Parathyroid adenoma (tissue), 2 donors: ENCODE measurements at regions not wholly inside any gene's neighbourhood (a gene's known extent, or its start where the extent isn't known, plus 50 kb on each side); places are given as distances from the start of the nearest gene placed in this dataset.

ENCODE experiments used
- H2AFZ ChIP-seq: fragments of 300-600 bp; sonication (generic); one replicate; pipeline ENCODE4 v1.7.0; 2017; ENCODE audit warnings: antibody characterized with exemption, mild to moderate bottlenecking
- H3K27ac ChIP-seq: fragments of 300-600 bp; sonication (generic); one replicate; pipeline ENCODE4 v1.7.0; 2017
- H3K27me3 ChIP-seq: fragments of 300-600 bp; sonication (generic); one replicate; pipeline ENCODE4 v1.7.0; 2017; ENCODE audit warnings: low read length; ENCODE audit not compliant: control insufficient read depth, insufficient read depth
- H3K36me3 ChIP-seq: fragments of 300-600 bp; sonication (generic); one replicate; pipeline ENCODE4 v1.7.0; 2017; ENCODE audit warnings: low read length; ENCODE audit not compliant: control insufficient read depth, insufficient read depth
- H3K4me1 ChIP-seq: fragments of 300-600 bp; sonication (generic); one replicate; pipeline ENCODE4 v1.7.0; 2017; ENCODE audit warnings: control low read depth
- H3K4me2 ChIP-seq: fragments of 300-600 bp; sonication (generic); one replicate; pipeline ENCODE4 v1.7.0; 2017; ENCODE audit warnings: low read length
- H3K4me3 ChIP-seq: fragments of 300-600 bp; sonication (generic); one replicate; pipeline ENCODE4 v1.7.0; 2017; ENCODE audit warnings: low read depth, low read length
- H3K79me2 ChIP-seq: fragments of 300-600 bp; sonication (generic); one replicate; pipeline ENCODE4 v1.7.0; 2017; ENCODE audit warnings: control low read depth
- H3K9ac ChIP-seq: fragments of 300-600 bp; sonication (generic); one replicate; pipeline ENCODE4 v1.7.0; 2017; ENCODE audit warnings: mild to moderate bottlenecking
- H3K9me3 ChIP-seq: fragments of 300-600 bp; sonication (generic); one replicate; pipeline ENCODE4 v1.7.0; 2017; ENCODE audit warnings: low read length; ENCODE audit not compliant: control insufficient read depth
- TF ChIP-seq, protein P1 (sequence below): fragments of 300-600 bp; sonication (generic); IDR thresholded peaks from one replicate; pipeline ENCODE4 v1.7.0; 2017; ENCODE audit warnings: antibody characterized with exemption, mild to moderate bottlenecking
- donor health status: primary hyperparathyroidism.

DNA sequence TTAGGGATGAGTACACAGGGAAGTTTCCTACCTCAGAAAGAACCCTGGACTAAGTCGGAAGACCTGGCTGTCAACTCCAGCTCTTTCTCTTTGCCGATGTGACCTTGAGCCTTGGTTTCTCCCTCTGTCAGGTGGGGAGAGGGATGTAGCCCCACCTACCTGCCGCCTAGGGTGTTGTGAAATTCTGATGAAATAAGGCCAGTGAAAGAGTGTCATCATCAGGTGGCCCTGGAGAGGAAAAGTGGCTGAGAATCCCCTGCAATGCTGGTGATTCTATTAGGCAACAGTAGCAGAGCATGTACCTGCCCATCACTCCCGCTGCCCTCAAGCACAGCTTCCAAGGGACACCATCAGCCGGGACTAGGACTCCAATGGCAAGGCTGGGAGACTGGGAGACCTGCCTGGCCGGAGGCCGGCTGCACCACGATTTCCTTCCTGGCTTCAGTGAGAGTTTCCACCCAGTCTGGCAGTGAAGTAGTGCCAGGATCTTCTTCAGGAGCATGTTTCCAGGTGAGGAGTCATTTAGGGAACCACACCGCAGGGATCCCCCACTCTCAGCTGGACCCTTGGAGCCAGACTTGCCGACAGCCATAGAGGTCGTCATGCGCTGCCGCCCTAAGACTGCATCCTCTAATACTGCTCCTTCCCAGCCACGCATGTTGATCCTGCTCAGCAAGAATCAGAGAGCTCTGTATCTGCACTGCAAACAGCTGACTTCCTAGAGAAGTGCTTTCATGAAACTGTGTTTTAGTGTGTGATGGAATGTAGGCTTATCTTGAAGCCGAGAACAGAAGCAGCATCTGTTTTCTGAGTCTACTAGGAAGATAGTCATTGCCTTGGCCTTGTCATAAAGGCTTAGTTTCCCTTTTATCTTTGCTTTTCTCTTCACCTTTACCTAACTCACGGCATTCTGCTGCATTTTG lies 88.0 kb upstream of the F3 start:
- H2AFZ ChIP-seq: no peak overlapping the region
- TF ChIP-seq, protein P1, sequence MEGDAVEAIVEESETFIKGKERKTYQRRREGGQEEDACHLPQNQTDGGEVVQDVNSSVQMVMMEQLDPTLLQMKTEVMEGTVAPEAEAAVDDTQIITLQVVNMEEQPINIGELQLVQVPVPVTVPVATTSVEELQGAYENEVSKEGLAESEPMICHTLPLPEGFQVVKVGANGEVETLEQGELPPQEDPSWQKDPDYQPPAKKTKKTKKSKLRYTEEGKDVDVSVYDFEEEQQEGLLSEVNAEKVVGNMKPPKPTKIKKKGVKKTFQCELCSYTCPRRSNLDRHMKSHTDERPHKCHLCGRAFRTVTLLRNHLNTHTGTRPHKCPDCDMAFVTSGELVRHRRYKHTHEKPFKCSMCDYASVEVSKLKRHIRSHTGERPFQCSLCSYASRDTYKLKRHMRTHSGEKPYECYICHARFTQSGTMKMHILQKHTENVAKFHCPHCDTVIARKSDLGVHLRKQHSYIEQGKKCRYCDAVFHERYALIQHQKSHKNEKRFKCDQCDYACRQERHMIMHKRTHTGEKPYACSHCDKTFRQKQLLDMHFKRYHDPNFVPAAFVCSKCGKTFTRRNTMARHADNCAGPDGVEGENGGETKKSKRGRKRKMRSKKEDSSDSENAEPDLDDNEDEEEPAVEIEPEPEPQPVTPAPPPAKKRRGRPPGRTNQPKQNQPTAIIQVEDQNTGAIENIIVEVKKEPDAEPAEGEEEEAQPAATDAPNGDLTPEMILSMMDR: no peak
- no peaks in the 10 kb centered on the region for H3K27me3 ChIP-seq
- no peak overlapping the region for H3K4me3 ChIP-seq
- no peaks in the 10 kb centered on the region for H3K79me2 ChIP-seq
- H3K9me3 ChIP-seq: no peaks in the 10 kb centered on the region
- H3K36me3 ChIP-seq: no peaks in the 10 kb centered on the region
- peaks cover 4% of the 10 kb centered on the region for H3K4me1 ChIP-seq
- no peak overlapping the region for H3K27ac ChIP-seq
- H3K4me2 ChIP-seq: no peak overlapping the region
- no peak overlapping the region for H3K9ac ChIP-seq

DNA sequence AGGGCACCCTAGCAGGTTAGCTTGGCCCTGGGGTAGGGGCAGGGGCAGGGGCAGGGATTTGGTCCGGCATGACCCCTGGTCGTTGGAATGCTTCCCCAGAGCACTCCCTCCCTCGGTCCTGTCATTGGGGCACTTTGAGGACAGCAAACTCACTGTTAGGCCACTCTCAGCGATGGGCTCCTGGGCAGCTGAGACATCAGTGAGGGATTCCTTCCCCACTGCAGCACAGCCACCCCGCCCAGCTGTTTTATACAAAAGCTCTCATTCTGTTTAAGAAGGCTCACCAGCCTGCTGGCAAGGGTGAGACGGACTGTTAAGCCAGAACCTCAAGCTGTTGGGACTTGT lies 86.9 kb upstream of the F3 start:
- Histone ChIP-seq H3K27ac (no peak overlapping the region), H3K4me1 (peaks cover 4% of the 10 kb centered on the region), H3K79me2 (no peaks in the 10 kb centered on the region), H3K36me3 (no peaks in the 10 kb centered on the region), H3K9me3 (no peaks in the 10 kb centered on the region), H3K9ac (no peak overlapping the region), H2AFZ (no peak overlapping the region), H3K27me3 (no peaks in the 10 kb centered on the region), H3K4me3 (no peak overlapping the region), H3K4me2 (no peak overlapping the region)
- TF ChIP-seq, protein P1: no peak

DNA sequence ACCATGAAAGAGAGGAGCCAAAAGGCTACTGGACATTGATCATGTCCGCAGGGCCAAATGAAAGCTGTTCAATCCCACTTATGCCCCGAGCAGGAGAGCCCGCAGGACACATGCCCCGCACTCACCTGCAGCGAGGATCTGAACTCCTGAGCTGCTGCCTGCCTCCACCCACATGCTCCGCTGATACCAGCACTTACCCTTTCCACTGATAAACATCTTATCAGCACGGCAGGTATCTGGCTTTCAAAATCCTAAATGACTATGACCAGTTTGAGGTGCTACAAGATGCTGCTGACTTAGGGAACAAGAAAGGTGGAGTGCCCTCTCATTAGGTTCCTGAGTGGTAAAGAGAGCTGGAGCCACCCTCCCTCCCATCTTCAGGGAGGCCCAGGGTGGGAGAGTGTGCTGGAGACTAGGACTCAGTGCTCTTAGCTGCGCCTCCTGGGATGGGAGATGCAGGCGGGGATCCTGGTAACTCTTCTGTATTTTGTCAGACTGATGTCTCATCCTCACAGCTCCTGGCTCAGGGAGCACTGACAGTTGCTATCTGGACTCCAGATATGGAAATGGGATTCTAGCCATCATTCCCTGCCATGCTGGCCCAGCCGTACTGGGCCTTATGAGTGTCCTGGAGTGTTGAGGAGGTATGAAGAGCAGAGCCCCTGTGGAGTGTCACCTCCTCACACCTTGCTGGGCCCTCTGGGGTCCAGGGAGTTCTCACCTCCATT lies 86.4 kb upstream of the F3 start:
- H3K4me1 ChIP-seq: peaks cover 4% of the 10 kb centered on the region
- TF ChIP-seq, protein P1: no peak
- H3K27ac ChIP-seq: no peak overlapping the region
- peak overlapping the region; percentile 19 for H3K4me2 ChIP-seq
- H3K9me3 ChIP-seq: no peaks in the 10 kb centered on the region
- H3K79me2 ChIP-seq: no peaks in the 10 kb centered on the region
- no peak overlapping the region for H3K4me3 ChIP-seq
- no peak overlapping the region for H2AFZ ChIP-seq
- no peaks in the 10 kb centered on the region for H3K36me3 ChIP-seq
- no peaks in the 10 kb centered on the region for H3K27me3 ChIP-seq
- H3K9ac ChIP-seq: no peak overlapping the region

DNA sequence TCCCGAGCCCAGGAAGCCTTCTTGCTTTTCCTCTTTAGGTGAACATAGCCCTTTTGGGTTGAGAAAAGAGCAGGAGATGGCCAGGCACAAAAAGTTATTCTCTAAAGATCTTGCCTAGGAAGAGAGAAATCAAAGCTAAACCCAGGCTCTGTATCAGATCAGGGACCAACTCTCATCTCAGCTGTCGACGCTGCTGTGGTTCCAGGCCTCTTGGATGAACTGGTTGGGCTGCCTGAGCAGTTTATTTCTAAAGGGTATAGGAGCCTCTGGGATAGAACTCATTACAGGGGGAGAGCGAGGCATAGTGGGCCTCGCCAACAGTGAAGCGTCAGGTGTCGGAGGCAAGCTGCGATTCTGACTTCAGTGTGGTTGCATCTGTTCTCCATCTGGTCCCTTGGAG lies 82.6 kb upstream of the F3 start:
- H3K9me3 ChIP-seq: no peaks in the 10 kb centered on the region
- no peaks in the 10 kb centered on the region for H3K79me2 ChIP-seq
- no peak overlapping the region for H3K27ac ChIP-seq
- H3K9ac ChIP-seq: no peak overlapping the region
- H3K36me3 ChIP-seq: no peaks in the 10 kb centered on the region
- no peak overlapping the region for H2AFZ ChIP-seq
- no peak overlapping the region for H3K4me2 ChIP-seq
- peaks cover 4% of the 10 kb centered on the region for H3K4me1 ChIP-seq
- no peaks in the 10 kb centered on the region for H3K27me3 ChIP-seq
- no peak overlapping the region for H3K4me3 ChIP-seq
- TF ChIP-seq, protein P1: no peak
